ENCODE measurements at regions not wholly inside any gene's neighbourhood (a gene's known extent, or its start where the extent isn't known, plus 50 kb on each side); places are given as distances from the start of the nearest gene placed in this dataset.

DNA sequence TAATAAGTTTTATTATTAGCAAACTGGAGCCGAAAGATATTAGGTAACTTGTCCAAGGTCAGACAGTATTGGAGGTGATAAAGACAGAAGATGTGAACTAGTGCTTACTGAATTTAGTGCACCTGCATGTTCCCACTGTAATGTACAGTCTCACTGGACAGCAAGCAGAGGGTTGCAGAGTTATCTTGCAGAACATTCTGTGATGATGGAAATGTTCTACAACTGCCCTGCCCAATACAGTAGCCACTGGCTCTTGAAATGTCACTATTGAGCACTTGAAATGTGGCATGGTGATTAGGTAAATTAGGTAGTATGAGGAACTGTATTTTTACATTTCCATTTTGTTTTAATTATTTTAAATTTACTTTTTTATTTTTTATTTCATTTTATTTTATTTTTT is 356.6 kb downstream of the EPHA4 start:
- Histone ChIP-seq H3K4me3 (ENCODE audit: insufficient read depth in 1 of 2, low read depth in 1 of 2, low read length in 2 of 2) (no peak overlapping the region), H3K9ac (ENCODE audit: low read length) (no peak overlapping the region), H3K4me2 (ENCODE audit: low read length, poor library complexity, severe bottlenecking) (no peak overlapping the region), H2AFZ (ENCODE audit: low read depth, low read length) (no peak overlapping the region), H3K23ac (ENCODE audit: low read length in 2 of 2) (no peak overlapping the region), H3K14ac (ENCODE audit: low read length in 2 of 2) (no peak overlapping the region), H2BK120ac (ENCODE audit: low read depth, low read length) (no peak overlapping the region), H3K9me3 (ENCODE audit: control insufficient read depth, low read length) (no peaks in the 10 kb centered on the region), H2AK5ac (ENCODE audit: low read length, severe bottlenecking) (no peak overlapping the region), H2BK12ac (ENCODE audit: low read length in 2 of 2) (no peak overlapping the region), H3K27me3 (ENCODE audit: control insufficient read depth in 1 of 2, insufficient read depth in 1 of 2, low read length in 2 of 2) (no peaks in the 10 kb centered on the region), H4K8ac (ENCODE audit: low read length) (no peak overlapping the region), H3K79me1 (replicated peaks; ENCODE audit: low read length, poor library complexity, severe bottlenecking) (no peaks in the 10 kb centered on the region), H4K91ac (ENCODE audit: low read length) (no peak overlapping the region), H2BK15ac (ENCODE audit: low read depth, poor library complexity, severe bottlenecking) (no peak overlapping the region), H3K36me3 (ENCODE audit: control insufficient read depth in 1 of 2, insufficient read depth in 2 of 2, low read depth in 1 of 2, low read length in 2 of 2) (no peaks in the 10 kb centered on the region), H2BK5ac (ENCODE audit: low read depth, low read length, poor library complexity, severe bottlenecking) (no peak overlapping the region), H3K27ac (ENCODE audit: low read length, poor library complexity, severe bottlenecking) (no peak overlapping the region), H3K4ac (ENCODE audit: low read depth in 1 of 2, low read length in 2 of 2) (no peak overlapping the region), H3K4me1 (ENCODE audit: control insufficient read depth, insufficient read depth, low read depth, low read length) (no peaks in the 10 kb centered on the region), H3K18ac (ENCODE audit: low read depth in 1 of 2, low read length in 2 of 2) (no peak overlapping the region)
- DNase-seq, result no peak
- 100% methylated on average over 1 of the region's 1 CpG for WGBS

DNA sequence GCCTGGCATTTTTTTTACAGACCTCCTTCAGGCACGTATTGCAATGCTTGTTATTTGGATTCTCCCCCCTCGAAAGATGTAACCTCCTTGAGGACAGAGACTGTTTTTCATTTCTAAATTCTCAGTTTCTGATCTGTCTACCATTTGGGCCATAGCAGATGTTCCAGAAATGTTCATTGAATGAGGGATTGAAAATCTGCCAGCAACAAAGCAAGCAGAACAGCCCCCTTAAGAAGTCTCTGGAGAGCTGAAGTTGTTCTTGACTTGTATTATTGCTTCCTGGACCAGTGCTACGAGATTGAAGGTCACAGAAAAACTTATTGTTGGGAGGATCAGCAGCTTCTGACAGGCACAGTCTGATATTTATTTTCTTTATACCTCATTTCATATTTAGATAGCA is 355.5 kb downstream of the EPHA4 start:
- 53% methylated on average over 1 of the region's 3 CpGs for WGBS
- Histone ChIP-seq H2BK120ac (ENCODE audit: low read depth, low read length) (no peak overlapping the region), H2BK5ac (ENCODE audit: low read depth, low read length, poor library complexity, severe bottlenecking) (no peak overlapping the region), H4K8ac (ENCODE audit: low read length) (no peak overlapping the region), H2AK5ac (ENCODE audit: low read length, severe bottlenecking) (no peak overlapping the region), H3K9ac (ENCODE audit: low read length) (no peak overlapping the region), H3K27me3 (ENCODE audit: control insufficient read depth in 1 of 2, insufficient read depth in 1 of 2, low read length in 2 of 2) (no peaks in the 10 kb centered on the region), H2BK15ac (ENCODE audit: low read depth, poor library complexity, severe bottlenecking) (no peak overlapping the region), H3K18ac (ENCODE audit: low read depth in 1 of 2, low read length in 2 of 2) (no peak overlapping the region), H3K36me3 (ENCODE audit: control insufficient read depth in 1 of 2, insufficient read depth in 2 of 2, low read depth in 1 of 2, low read length in 2 of 2) (no peaks in the 10 kb centered on the region), H4K91ac (ENCODE audit: low read length) (no peak overlapping the region), H3K4ac (ENCODE audit: low read depth in 1 of 2, low read length in 2 of 2) (no peak overlapping the region), H3K27ac (ENCODE audit: low read length, poor library complexity, severe bottlenecking) (no peak overlapping the region), H3K23ac (ENCODE audit: low read length in 2 of 2) (no peak overlapping the region), H2AFZ (ENCODE audit: low read depth, low read length) (no peak overlapping the region), H2BK12ac (ENCODE audit: low read length in 2 of 2) (no peak overlapping the region), H3K9me3 (ENCODE audit: control insufficient read depth, low read length) (no peaks in the 10 kb centered on the region), H3K4me2 (ENCODE audit: low read length, poor library complexity, severe bottlenecking) (no peak overlapping the region), H3K4me1 (ENCODE audit: control insufficient read depth, insufficient read depth, low read depth, low read length) (no peaks in the 10 kb centered on the region), H3K14ac (ENCODE audit: low read length in 2 of 2) (no peak overlapping the region), H3K4me3 (ENCODE audit: insufficient read depth in 1 of 2, low read depth in 1 of 2, low read length in 2 of 2) (no peak overlapping the region), H3K79me1 (replicated peaks; ENCODE audit: low read length, poor library complexity, severe bottlenecking) (no peaks in the 10 kb centered on the region)
- no peak for DNase-seq

DNA sequence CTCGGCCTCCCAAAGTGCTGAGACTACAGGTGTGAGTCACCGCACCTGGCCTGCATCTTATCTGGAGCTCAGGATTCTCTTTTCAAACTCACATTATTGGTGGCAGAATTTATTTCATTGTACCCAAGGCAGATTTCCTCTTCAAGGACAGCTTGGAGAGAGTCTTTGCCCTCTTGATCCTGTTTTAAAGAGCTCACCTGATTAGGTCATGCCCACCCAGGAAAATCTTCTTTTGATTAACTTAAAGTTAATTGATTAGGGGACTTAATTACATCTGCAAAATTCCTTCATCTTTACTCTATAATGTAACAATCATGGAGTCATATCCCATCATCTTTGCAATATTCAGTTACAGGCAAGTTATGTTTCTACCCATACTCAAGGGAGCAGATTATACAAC is 346.4 kb downstream of the EPHA4 start:
- no peak overlapping the region for H3K4ac ChIP-seq (ENCODE audit: low read depth in 1 of 2, low read length in 2 of 2)
- DNase-seq, result no peak
- H3K27me3 ChIP-seq (ENCODE audit: control insufficient read depth in 1 of 2, insufficient read depth in 1 of 2, low read length in 2 of 2), result no peaks in the 10 kb centered on the region
- no peaks in the 10 kb centered on the region for H3K4me1 ChIP-seq (ENCODE audit: control insufficient read depth, insufficient read depth, low read depth, low read length)
- no peaks in the 10 kb centered on the region for H3K79me1 ChIP-seq (replicated peaks; ENCODE audit: low read length, poor library complexity, severe bottlenecking)
- no peaks in the 10 kb centered on the region for H3K36me3 ChIP-seq (ENCODE audit: control insufficient read depth in 1 of 2, insufficient read depth in 2 of 2, low read depth in 1 of 2, low read length in 2 of 2)
- no peak overlapping the region for H3K18ac ChIP-seq (ENCODE audit: low read depth in 1 of 2, low read length in 2 of 2)
- no peak overlapping the region for H4K91ac ChIP-seq (ENCODE audit: low read length)
- no peak overlapping the region for H3K14ac ChIP-seq (ENCODE audit: low read length in 2 of 2)
- no peak overlapping the region for H2BK15ac ChIP-seq (ENCODE audit: low read depth, poor library complexity, severe bottlenecking)
- H3K9ac ChIP-seq (ENCODE audit: low read length), result no peak overlapping the region
- no peak overlapping the region for H2AK5ac ChIP-seq (ENCODE audit: low read length, severe bottlenecking)
- no peak overlapping the region for H2BK12ac ChIP-seq (ENCODE audit: low read length in 2 of 2)
- no peak overlapping the region for H2AFZ ChIP-seq (ENCODE audit: low read depth, low read length)
- no peak overlapping the region for H4K8ac ChIP-seq (ENCODE audit: low read length)
- 92% methylated on average over 2 of the region's 2 CpGs for WGBS
- H3K23ac ChIP-seq (ENCODE audit: low read length in 2 of 2), result no peak overlapping the region
- H2BK5ac ChIP-seq (ENCODE audit: low read depth, low read length, poor library complexity, severe bottlenecking), result no peak overlapping the region
- H3K9me3 ChIP-seq (ENCODE audit: control insufficient read depth, low read length), result no peaks in the 10 kb centered on the region
- no peak overlapping the region for H3K4me3 ChIP-seq (ENCODE audit: insufficient read depth in 1 of 2, low read depth in 1 of 2, low read length in 2 of 2)
- no peak overlapping the region for H3K27ac ChIP-seq (ENCODE audit: low read length, poor library complexity, severe bottlenecking)
- H2BK120ac ChIP-seq (ENCODE audit: low read depth, low read length), result no peak overlapping the region
- H3K4me2 ChIP-seq (ENCODE audit: low read length, poor library complexity, severe bottlenecking), result no peak overlapping the region

DNA sequence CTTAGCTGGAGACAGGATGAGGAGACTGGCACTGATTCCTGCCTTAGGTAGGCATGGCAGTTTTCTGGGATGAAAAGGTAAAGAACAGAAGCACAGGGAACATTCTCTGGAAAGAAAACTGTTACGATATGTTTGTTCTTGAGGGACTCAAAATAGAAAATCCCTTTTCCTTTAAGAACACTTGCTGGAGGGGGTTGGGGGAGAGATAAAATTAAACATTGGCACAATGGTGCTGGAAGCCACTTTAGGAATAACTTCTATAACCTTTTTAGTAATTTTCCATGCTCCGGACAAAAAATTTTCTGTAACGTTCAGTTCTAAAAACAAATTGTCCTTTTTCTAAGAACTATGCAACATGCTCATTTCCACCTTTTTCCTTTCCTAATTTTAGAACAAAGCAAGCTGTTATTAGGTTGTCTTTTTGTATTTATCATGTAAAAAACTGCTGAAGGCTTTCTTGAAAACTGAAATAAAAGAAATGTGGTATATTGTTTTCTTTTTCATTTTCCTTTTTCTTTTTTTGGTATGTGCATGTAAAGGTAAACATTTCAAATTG is 343.8 kb downstream of the EPHA4 start:
- Histone ChIP-seq H3K27ac (ENCODE audit: low read length, poor library complexity, severe bottlenecking) (no peak overlapping the region), H3K4ac (ENCODE audit: low read depth in 1 of 2, low read length in 2 of 2) (no peak overlapping the region), H3K4me1 (ENCODE audit: control insufficient read depth, insufficient read depth, low read depth, low read length) (no peaks in the 10 kb centered on the region), H2BK15ac (ENCODE audit: low read depth, poor library complexity, severe bottlenecking) (no peak overlapping the region), H3K14ac (ENCODE audit: low read length in 2 of 2) (no peak overlapping the region), H3K23ac (ENCODE audit: low read length in 2 of 2) (no peak overlapping the region), H2BK5ac (ENCODE audit: low read depth, low read length, poor library complexity, severe bottlenecking) (no peak overlapping the region), H2BK12ac (ENCODE audit: low read length in 2 of 2) (no peak overlapping the region), H3K9ac (ENCODE audit: low read length) (no peak overlapping the region), H3K4me2 (ENCODE audit: low read length, poor library complexity, severe bottlenecking) (no peak overlapping the region), H3K79me1 (replicated peaks; ENCODE audit: low read length, poor library complexity, severe bottlenecking) (no peaks in the 10 kb centered on the region), H2AK5ac (ENCODE audit: low read length, severe bottlenecking) (no peak overlapping the region), H3K4me3 (ENCODE audit: insufficient read depth in 1 of 2, low read depth in 1 of 2, low read length in 2 of 2) (no peak overlapping the region), H3K27me3 (ENCODE audit: control insufficient read depth in 1 of 2, insufficient read depth in 1 of 2, low read length in 2 of 2) (no peaks in the 10 kb centered on the region), H3K9me3 (ENCODE audit: control insufficient read depth, low read length) (no peaks in the 10 kb centered on the region), H4K8ac (ENCODE audit: low read length) (no peak overlapping the region), H4K91ac (ENCODE audit: low read length) (no peak overlapping the region), H3K36me3 (ENCODE audit: control insufficient read depth in 1 of 2, insufficient read depth in 2 of 2, low read depth in 1 of 2, low read length in 2 of 2) (no peaks in the 10 kb centered on the region), H2BK120ac (ENCODE audit: low read depth, low read length) (no peak overlapping the region), H2AFZ (ENCODE audit: low read depth, low read length) (no peak overlapping the region), H3K18ac (ENCODE audit: low read depth in 1 of 2, low read length in 2 of 2) (no peak overlapping the region)
- WGBS, result 100% methylated on average over 2 of the region's 3 CpGs
- no peak for DNase-seq

Measured in mesenchymal stem cell (in vitro differentiated cells and primary cell).